Mesenchymal stem cell (in vitro differentiated cells and primary cell): ENCODE measurements at regions not wholly inside any gene's neighbourhood (a gene's known extent, or its start where the extent isn't known, plus 50 kb on each side); places are given as distances from the start of the nearest gene placed in this dataset.

ENCODE experiments used
- DNase-seq: peaks from one replicate; pipeline ENCODE4 v3.0.0-alpha.2; 2013
- H2AFZ ChIP-seq: one replicate; pipeline ENCODE4 v1.6.1; 2013; ENCODE audit warnings: low read depth, mild to moderate bottlenecking, control low read depth, inconsistent platforms, low read length, moderate library complexity
- H2AK5ac ChIP-seq: 2 replicates; pipeline ENCODE4 v1.6.1; 2013; ENCODE audit warnings: low read length, moderate library complexity, mild to moderate bottlenecking, inconsistent platforms; ENCODE audit not compliant: severe bottlenecking
- H2BK120ac ChIP-seq: one replicate; pipeline ENCODE4 v1.6.1; 2013; ENCODE audit warnings: low read depth, mild to moderate bottlenecking, inconsistent platforms, low read length, moderate library complexity
- H2BK12ac ChIP-seq, 2 experiments: one replicate each; pipeline ENCODE4 v1.6.1; 2013; ENCODE audit warnings: inconsistent platforms in 2 of 2, low read length in 2 of 2, mild to moderate bottlenecking in 2 of 2, moderate library complexity in 2 of 2, control low read depth in 1 of 2
- H2BK15ac ChIP-seq: one replicate; pipeline ENCODE4 v1.6.1; 2013; ENCODE audit warnings: mild to moderate bottlenecking, low read depth, inconsistent platforms; ENCODE audit not compliant: poor library complexity, severe bottlenecking
- H2BK5ac ChIP-seq: 2 replicates; pipeline ENCODE4 v1.6.1; 2013; ENCODE audit warnings: low read depth, mild to moderate bottlenecking, low read length, control low read depth, inconsistent platforms; ENCODE audit not compliant: poor library complexity, severe bottlenecking
- H3K14ac ChIP-seq, 2 experiments: one replicate each; pipeline ENCODE4 v1.6.1; 2013; ENCODE audit warnings: inconsistent platforms in 2 of 2, low read length in 2 of 2, control low read depth in 1 of 2, mild to moderate bottlenecking in 1 of 2, moderate library complexity in 1 of 2
- H3K18ac ChIP-seq, 2 experiments: one replicate each; pipeline ENCODE4 v1.6.1; 2013; ENCODE audit warnings: inconsistent platforms in 2 of 2, low read length in 2 of 2, control low read depth in 1 of 2, low read depth in 1 of 2, mild to moderate bottlenecking in 1 of 2
- H3K23ac ChIP-seq, 2 experiments: one replicate each; pipeline ENCODE4 v1.6.1; 2013; ENCODE audit warnings: inconsistent platforms in 2 of 2, low read length in 2 of 2, mild to moderate bottlenecking in 2 of 2, moderate library complexity in 2 of 2, control low read depth in 1 of 2
- H3K27ac ChIP-seq: 2 replicates; pipeline ENCODE4 v1.5.1; 2013; ENCODE audit warnings: mild to moderate bottlenecking, moderate library complexity, low read length, control low read depth, inconsistent platforms; ENCODE audit not compliant: poor library complexity, severe bottlenecking
- H3K27me3 ChIP-seq, 2 experiments: 2 replicates each; pipeline versions ENCODE4 v1.6.1 to v1.7.0; 2013; ENCODE audit warnings: low read length in 2 of 2, mild to moderate bottlenecking in 2 of 2, moderate library complexity in 2 of 2, control low read depth in 1 of 2, inconsistent platforms in 1 of 2; ENCODE audit not compliant: control insufficient read depth in 1 of 2, insufficient read depth in 1 of 2
- H3K36me3 ChIP-seq, 2 experiments: 2 replicates each; pipeline versions ENCODE4 v1.6.1 to v1.7.0; 2013; ENCODE audit warnings: low read length in 2 of 2, control low read depth in 1 of 2, inconsistent platforms in 1 of 2, low read depth in 1 of 2, mild to moderate bottlenecking in 1 of 2; ENCODE audit not compliant: insufficient read depth in 2 of 2, control insufficient read depth in 1 of 2
- H3K4ac ChIP-seq, 2 experiments: one replicate each; pipeline ENCODE4 v1.6.1; 2013; ENCODE audit warnings: inconsistent platforms in 2 of 2, low read length in 2 of 2, mild to moderate bottlenecking in 2 of 2, moderate library complexity in 2 of 2, control low read depth in 1 of 2, low read depth in 1 of 2
- H3K4me1 ChIP-seq: 2 replicates; pipeline ENCODE4 v1.6.1; 2013; ENCODE audit warnings: low read depth, low read length, control low read depth; ENCODE audit not compliant: control insufficient read depth, insufficient read depth
- H3K4me2 ChIP-seq: 2 replicates; pipeline ENCODE4 v1.6.1; 2013; ENCODE audit warnings: low read length, mild to moderate bottlenecking, inconsistent platforms; ENCODE audit not compliant: poor library complexity, severe bottlenecking
- H3K4me3 ChIP-seq, 2 experiments: 2 replicates each; pipeline versions ENCODE4 v1.5.1 to v1.7.0; 2013; ENCODE audit warnings: low read length in 2 of 2, mild to moderate bottlenecking in 2 of 2, control low read depth in 1 of 2, low read depth in 1 of 2; ENCODE audit not compliant: insufficient read depth in 1 of 2
- H3K79me1 ChIP-seq: replicated peaks from 2 replicates; pipeline ENCODE4 v1.6.1; 2013; ENCODE audit warnings: mild to moderate bottlenecking, control low read depth, low read length, inconsistent platforms; ENCODE audit not compliant: poor library complexity, severe bottlenecking
- H3K9ac ChIP-seq: 2 replicates; pipeline ENCODE4 v1.7.0; 2013; ENCODE audit warnings: mild to moderate bottlenecking, low read length, moderate library complexity
- H3K9me3 ChIP-seq: 2 replicates; pipeline ENCODE4 v1.7.0; 2013; ENCODE audit warnings: mild to moderate bottlenecking, low read length; ENCODE audit not compliant: control insufficient read depth
- H4K8ac ChIP-seq: one replicate; pipeline ENCODE4 v1.6.1; 2013; ENCODE audit warnings: inconsistent platforms, mild to moderate bottlenecking, low read length, moderate library complexity
- H4K91ac ChIP-seq: one replicate; pipeline ENCODE4 v1.6.1; 2013; ENCODE audit warnings: mild to moderate bottlenecking, low read length, inconsistent platforms
- WGBS: methylation state at CpG from one replicate; pipeline ENCODE4 v1.1.7; 2013; ENCODE audit warnings: mixed read lengths; 5-methylcytosine and 5-hydroxymethylcytosine counted together

DNA sequence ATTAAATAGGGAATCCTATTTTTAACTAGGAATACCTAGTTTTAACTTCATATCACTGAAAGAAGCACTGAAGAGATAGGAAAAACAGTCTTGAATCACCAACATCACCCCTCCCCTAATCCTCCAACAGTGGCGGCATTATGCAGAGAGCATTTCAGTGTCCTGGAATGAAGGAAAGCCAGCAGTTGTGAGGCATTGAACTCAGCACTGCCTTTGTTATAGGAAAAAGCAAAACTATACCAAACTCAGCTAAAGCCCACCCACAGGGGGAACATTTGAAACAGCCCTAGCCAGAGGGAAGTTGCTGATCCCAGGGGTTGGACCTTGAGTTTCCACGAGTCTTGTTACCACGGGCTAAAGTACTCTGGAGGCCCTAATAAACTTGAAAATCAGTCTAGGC lies 310.6 kb upstream of the EDIL3 start:
- Histone ChIP-seq H3K4ac (no peak overlapping the region), H3K4me3 (no peak overlapping the region), H3K23ac (no peak overlapping the region), H3K9ac (no peak overlapping the region), H2AFZ (no peak overlapping the region), H2AK5ac (no peak overlapping the region), H3K9me3 (no peaks in the 10 kb centered on the region), H3K4me2 (no peak overlapping the region), H2BK5ac (no peak overlapping the region), H3K36me3 (no peaks in the 10 kb centered on the region), H3K27ac (no peak overlapping the region), H3K27me3 (no peaks in the 10 kb centered on the region), H3K18ac (no peak overlapping the region), H4K91ac (no peak overlapping the region), H2BK120ac (no peak overlapping the region), H2BK12ac (no peak overlapping the region), H4K8ac (no peak overlapping the region), H3K14ac (no peak overlapping the region), H3K79me1 (no peaks in the 10 kb centered on the region), H2BK15ac (no peak overlapping the region), H3K4me1 (peaks cover 3% of the 10 kb centered on the region)
- 97% methylated on average over 3 of the region's 3 CpGs for WGBS
- no peak for DNase-seq

DNA sequence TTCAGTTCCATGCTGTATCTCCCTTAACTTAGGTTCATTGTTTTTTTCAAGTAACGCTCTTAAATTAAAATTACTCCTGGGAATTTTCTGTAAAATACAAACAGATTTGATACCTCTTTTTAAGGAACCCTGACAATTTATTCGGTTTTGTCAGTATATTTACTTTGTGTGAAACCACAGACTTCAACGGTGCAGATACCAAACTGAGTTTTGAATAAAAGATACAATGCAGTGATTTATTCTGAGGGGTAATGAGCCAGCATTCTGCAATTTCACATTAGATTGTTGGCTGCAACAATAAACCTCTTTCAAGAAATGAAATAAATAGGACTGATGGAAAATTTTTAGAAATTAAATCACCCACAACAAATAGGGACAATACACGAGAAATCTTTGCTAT lies 308.6 kb upstream of the EDIL3 start:
- WGBS, result 76% methylated on average over 3 of the region's 4 CpGs
- H3K36me3 ChIP-seq, result no peaks in the 10 kb centered on the region
- no peak overlapping the region for H2AFZ ChIP-seq
- H2BK5ac ChIP-seq, result no peak overlapping the region
- H2BK15ac ChIP-seq, result no peak overlapping the region
- no peak overlapping the region for H3K4me2 ChIP-seq
- H2BK120ac ChIP-seq, result no peak overlapping the region
- H4K91ac ChIP-seq, result no peak overlapping the region
- H3K9ac ChIP-seq, result no peak overlapping the region
- no peak overlapping the region for H3K23ac ChIP-seq
- no peak overlapping the region for H3K14ac ChIP-seq
- DNase-seq, result no peak
- H3K4me1 ChIP-seq, result peaks cover 3% of the 10 kb centered on the region
- H3K27me3 ChIP-seq, result no peaks in the 10 kb centered on the region
- no peak overlapping the region for H3K4ac ChIP-seq
- H4K8ac ChIP-seq, result no peak overlapping the region
- no peaks in the 10 kb centered on the region for H3K9me3 ChIP-seq
- no peak overlapping the region for H3K4me3 ChIP-seq
- no peak overlapping the region for H3K18ac ChIP-seq
- no peak overlapping the region for H2BK12ac ChIP-seq
- no peak overlapping the region for H3K27ac ChIP-seq
- H3K79me1 ChIP-seq, result no peaks in the 10 kb centered on the region
- H2AK5ac ChIP-seq, result no peak overlapping the region

DNA sequence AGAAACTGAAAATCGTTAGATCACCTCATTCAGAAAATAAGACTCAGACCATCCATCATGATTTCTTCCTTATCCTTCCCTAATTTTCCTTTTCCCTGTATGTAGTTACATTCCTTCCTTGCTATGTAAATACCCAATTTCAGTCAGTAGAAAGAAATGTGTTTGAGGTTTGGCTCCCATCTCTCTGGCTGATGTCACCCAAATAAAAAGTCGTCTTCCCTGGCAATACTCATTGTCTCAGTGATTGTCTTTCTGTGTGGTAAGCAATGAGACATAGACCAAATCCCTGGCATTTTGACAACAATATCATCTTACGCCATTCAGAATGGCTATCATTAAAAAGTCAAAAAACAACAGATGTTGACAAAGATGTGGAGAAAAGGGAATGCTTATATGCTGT lies 303.9 kb upstream of the EDIL3 start:
- DNase-seq, result peak; percentile 80
- H3K4me1 ChIP-seq, result no peaks in the 10 kb centered on the region
- H3K4me2 ChIP-seq, result no peak overlapping the region
- H2BK15ac ChIP-seq, result no peak overlapping the region
- no peak overlapping the region for H3K18ac ChIP-seq
- H3K79me1 ChIP-seq, result no peaks in the 10 kb centered on the region
- no peaks in the 10 kb centered on the region for H3K27me3 ChIP-seq
- H3K27ac ChIP-seq, result no peak overlapping the region
- H3K14ac ChIP-seq, result no peak overlapping the region
- H3K9ac ChIP-seq, result peak overlapping the region; percentile 40
- no peak overlapping the region for H2BK12ac ChIP-seq
- H3K36me3 ChIP-seq, result no peaks in the 10 kb centered on the region
- 28% methylated on average over 2 of the region's 3 CpGs for WGBS
- no peak overlapping the region for H4K8ac ChIP-seq
- no peak overlapping the region for H2BK5ac ChIP-seq
- no peak overlapping the region for H3K4ac ChIP-seq
- no peak overlapping the region for H2BK120ac ChIP-seq
- no peak overlapping the region for H4K91ac ChIP-seq
- no peak overlapping the region for H3K23ac ChIP-seq
- no peak overlapping the region for H3K4me3 ChIP-seq
- no peak overlapping the region for H2AK5ac ChIP-seq
- H3K9me3 ChIP-seq, result no peaks in the 10 kb centered on the region
- H2AFZ ChIP-seq, result no peak overlapping the region

DNA sequence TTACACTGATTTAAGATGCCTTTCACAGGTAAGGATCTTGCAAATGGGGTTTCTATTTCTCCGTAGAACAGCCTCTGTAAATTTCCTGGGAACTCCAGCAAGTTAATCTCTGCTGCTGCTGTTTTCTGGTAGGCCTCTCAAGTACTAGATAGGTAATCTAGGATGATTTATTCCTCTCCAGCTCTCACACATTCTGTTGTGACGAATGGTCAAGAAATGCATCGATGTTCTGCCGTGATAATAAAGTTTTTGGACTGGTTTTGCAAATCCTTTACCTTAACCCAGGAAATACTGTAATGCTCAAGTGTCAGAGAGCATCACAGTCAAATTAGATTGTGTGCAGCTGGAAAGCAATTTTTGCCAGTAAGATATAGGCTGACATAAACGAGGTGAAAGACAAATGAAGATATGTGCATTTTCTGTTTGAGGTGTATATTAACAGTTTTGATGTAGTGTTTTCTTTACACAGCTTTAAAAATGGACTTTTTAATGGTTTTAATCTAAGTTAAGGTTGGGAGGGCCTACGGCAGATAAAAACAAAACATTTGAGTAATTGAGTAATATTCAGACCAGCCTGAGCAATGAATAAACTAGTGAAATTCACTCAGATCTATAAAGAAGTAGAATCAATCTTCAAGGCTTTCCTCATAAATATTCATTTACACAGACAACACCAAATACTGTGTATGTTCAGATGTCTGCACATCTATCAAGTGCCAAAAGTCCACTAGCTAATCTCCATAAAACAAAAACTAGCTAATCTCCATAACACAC lies 300.6 kb upstream of the EDIL3 start:
- Histone ChIP-seq H4K91ac (no peak overlapping the region), H3K4ac (no peak overlapping the region), H2BK12ac (no peak overlapping the region), H3K27me3 (no peaks in the 10 kb centered on the region), H3K9ac (no peak overlapping the region), H3K23ac (no peak overlapping the region), H3K79me1 (no peaks in the 10 kb centered on the region), H3K27ac (no peak overlapping the region), H2AFZ (no peak overlapping the region), H2BK15ac (no peak overlapping the region), H2BK5ac (no peak overlapping the region), H3K14ac (no peak overlapping the region), H4K8ac (no peak overlapping the region), H2BK120ac (no peak overlapping the region), H3K4me1 (no peaks in the 10 kb centered on the region), H3K36me3 (no peaks in the 10 kb centered on the region), H3K4me3 (no peak overlapping the region), H3K9me3 (peaks cover 1% of the 10 kb centered on the region), H3K4me2 (no peak overlapping the region), H2AK5ac (no peak overlapping the region), H3K18ac (no peak overlapping the region)
- DNase-seq, result peak; percentile 15
- WGBS, result 60% methylated on average over 4 of the region's 6 CpGs
